GM04503 (cell line): ENCODE measurements at regions not wholly inside any gene's neighbourhood (a gene's known extent, or its start where the extent isn't known, plus 50 kb on each side); places are given as distances from the start of the nearest gene placed in this dataset.
A peak's percentile ranks its signal among the peaks of the same experiment; 100 is the strongest.
"Not testable (repeated sequence)": the region's sequence is repeated elsewhere in the genome, so short reads cannot be mapped to it uniquely, and the experiment has no call there.

Experiments
- DNase-seq: peaks from one replicate; pipeline ENCODE4 v3.0.0-alpha.2; 2012; ENCODE audit warnings: low read depth

GRCh38 chr2:65605743-65606058, 173.3 kb upstream of the SPRED2 start:
- no peak for DNase-seq

GRCh38 chr2:65605058-65605742, 172.8 kb upstream of the SPRED2 start:
- DNase-seq = no peak

- no peak for DNase-seq
Observed at GRCh38 chr2:65604246-65604645, 171.8 kb upstream of the SPRED2 start.

- DNase-seq = no peak
Observed at GRCh38 chr2:65602603-65603235, 170.3 kb upstream of the SPRED2 start.

- not testable (repeated sequence) for DNase-seq
Observed at GRCh38 chr2:65600871-65601270, 168.5 kb upstream of the SPRED2 start.

- not testable (repeated sequence) for DNase-seq
Observed at GRCh38 chr2:65600351-65600750, 168.0 kb upstream of the SPRED2 start.

GRCh38 chr2:65599693-65600092, 167.3 kb upstream of the SPRED2 start:
- no peak for DNase-seq

- DNase-seq = no peak
Observed at GRCh38 chr2:65598996-65599395, 166.6 kb upstream of the SPRED2 start.

GRCh38 chr2:65598264-65598663, 165.9 kb upstream of the SPRED2 start:
- DNase-seq = no peak

GRCh38 chr2:65595630-65596029, 163.2 kb upstream of the SPRED2 start:
- no peak for DNase-seq

- DNase-seq = no peak
Observed at GRCh38 chr2:65594150-65594549, 161.8 kb upstream of the SPRED2 start.

- DNase-seq = no peak
Observed at GRCh38 chr2:65589667-65590066, 157.3 kb upstream of the SPRED2 start.

- DNase-seq = no peak
Observed at GRCh38 chr2:65587779-65588178, 155.4 kb upstream of the SPRED2 start.

- no peak for DNase-seq
Observed at GRCh38 chr2:65586516-65586915, 154.1 kb upstream of the SPRED2 start.

- DNase-seq = no peak
Observed at GRCh38 chr2:65583061-65583460, 150.7 kb upstream of the SPRED2 start.

GRCh38 chr2:65582364-65582763, 150.0 kb upstream of the SPRED2 start:
- DNase-seq = no peak

- DNase-seq = no peak
Observed at GRCh38 chr2:65580824-65581223, 148.4 kb upstream of the SPRED2 start.

- DNase-seq = no peak
Observed at GRCh38 chr2:65579506-65580235, 147.3 kb upstream of the SPRED2 start.

- DNase-seq = no peak
Observed at GRCh38 chr2:65577654-65578053, 145.3 kb upstream of the SPRED2 start.

GRCh38 chr2:65576861-65577601, 144.6 kb upstream of the SPRED2 start:
- DNase-seq = peak; percentile 87

GRCh38 chr2:65576278-65576677, 143.9 kb upstream of the SPRED2 start:
- DNase-seq = no peak

GRCh38 chr2:65574993-65575392, 142.6 kb upstream of the SPRED2 start:
- no peak for DNase-seq
